Stimulated activated CD4-positive, alpha-beta T cell treated with anti-CD3 and anti-CD28 coated beads, Interleukin-1b, Interleukin-23, amount 100 ng/mL, for 48 hours (primary cell): ENCODE measurements at regions not wholly inside any gene's neighbourhood (a gene's known extent, or its start where the extent isn't known, plus 50 kb on each side); places are given as distances from the start of the nearest gene placed in this dataset.
"Not testable (repeated sequence)": the region's sequence is repeated elsewhere in the genome, so short reads cannot be mapped to it uniquely, and the experiment has no call there.

Experiments used
- DNase-seq: peaks from one replicate; pipeline ENCODE4 v3.0.0-alpha.2; 2020

DNA sequence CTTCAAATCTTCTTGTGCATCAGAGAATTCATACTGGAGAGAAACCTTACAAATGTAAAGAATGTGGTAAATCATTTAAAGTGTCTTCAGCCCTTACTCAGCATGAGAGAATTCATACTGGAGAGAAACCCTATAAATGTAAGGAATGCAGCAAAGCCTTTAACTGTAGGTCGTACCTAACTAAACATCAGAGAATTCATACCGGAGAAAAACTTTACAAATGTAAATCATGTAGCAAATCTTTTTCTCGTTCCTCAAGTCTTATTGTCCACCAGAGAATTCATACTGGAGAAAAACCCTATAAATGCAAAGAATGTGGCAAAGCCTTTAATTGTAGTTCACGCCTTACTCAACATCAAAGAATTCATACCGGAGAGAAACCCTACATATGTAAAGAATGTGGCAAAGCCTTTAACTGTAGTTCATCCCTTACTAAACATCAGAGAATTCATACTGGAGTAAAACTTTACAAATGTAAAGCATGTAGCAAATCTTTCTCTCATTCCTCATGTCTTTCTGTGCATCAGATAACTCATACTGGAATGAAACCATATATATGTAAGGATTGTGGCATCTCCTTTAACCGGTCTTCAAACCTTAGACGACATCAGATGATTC, 118.5 kb upstream of the ZNF267 start:
- no peak for DNase-seq

DNA sequence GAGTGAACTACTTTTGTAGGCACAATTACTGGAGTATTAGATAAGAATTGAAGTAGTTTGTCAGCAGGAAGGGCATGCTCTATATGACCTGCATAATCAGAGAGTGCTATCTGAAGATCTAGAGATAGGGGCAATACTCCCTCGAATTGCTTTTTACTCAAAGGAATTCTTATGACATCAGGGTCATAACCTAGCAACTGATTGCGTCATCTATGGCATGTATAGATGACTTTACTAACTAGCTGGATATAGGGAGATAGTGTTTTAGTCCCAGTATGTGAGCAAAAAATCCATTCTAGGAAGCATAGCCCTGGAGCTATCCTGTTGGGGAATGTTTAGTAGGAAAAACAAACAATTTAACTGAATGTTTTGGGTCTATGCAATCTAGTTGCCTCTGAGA, 109.5 kb upstream of the ZNF267 start:
- no peak for DNase-seq

DNA sequence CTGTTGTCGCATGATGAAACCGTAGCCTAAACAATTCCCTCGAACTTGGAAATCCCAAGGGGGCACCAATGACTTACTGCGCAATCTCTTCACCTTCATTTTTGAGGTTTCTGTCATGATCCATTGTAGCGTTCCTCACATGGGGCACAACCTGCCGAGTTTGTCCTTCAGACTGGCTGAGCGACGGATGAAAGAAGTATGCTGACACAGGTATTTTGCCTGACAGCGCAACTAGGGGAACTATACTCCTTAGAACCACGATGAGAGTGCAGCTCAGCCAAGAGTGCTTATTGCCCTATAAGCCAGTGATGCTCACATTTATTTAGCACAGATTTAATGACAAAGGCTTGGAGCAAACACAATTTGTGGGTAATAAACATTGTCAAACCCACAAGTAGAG, 106.3 kb upstream of the ZNF267 start:
- DNase-seq = no peak

DNA sequence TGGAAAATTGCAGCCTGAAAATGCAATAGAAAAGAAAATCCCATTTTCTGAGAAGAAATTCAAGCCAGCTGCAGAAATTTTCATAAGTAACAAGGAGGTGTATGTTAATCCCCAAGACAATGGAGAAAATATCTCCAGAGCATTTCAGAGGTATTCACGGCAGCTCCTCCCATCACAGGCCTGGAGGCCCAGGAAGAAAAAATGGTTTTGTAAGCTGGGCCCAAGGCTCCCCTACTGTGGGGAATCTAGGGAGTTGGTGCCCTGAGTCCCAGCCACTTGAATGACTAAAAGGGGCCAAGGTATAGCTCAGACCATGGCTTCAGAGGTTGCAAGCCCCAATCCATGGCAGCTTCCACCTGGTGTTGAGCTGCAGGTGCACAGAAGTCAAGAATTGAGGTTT, 93.3 kb upstream of the ZNF267 start:
- DNase-seq = no peak

DNA sequence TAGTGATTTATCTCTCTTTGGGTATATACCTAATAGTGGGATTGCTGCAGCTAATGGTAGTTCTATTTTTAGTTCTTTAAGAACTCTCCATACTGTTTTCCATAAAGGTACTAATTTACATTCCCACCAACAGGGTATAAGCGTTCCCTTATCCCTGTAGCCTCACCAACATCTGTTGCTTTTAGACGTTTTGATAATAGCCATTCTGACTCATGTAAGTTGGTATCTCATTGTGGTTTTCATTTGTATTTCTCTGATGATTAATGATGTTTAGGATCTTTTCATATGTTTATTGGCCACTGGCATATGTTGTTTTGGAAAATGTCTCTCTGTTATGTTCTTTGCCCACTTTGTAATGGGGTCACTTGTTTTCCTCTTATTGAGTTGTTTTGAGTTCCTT, 88.5 kb upstream of the ZNF267 start:
- no peak for DNase-seq

DNA sequence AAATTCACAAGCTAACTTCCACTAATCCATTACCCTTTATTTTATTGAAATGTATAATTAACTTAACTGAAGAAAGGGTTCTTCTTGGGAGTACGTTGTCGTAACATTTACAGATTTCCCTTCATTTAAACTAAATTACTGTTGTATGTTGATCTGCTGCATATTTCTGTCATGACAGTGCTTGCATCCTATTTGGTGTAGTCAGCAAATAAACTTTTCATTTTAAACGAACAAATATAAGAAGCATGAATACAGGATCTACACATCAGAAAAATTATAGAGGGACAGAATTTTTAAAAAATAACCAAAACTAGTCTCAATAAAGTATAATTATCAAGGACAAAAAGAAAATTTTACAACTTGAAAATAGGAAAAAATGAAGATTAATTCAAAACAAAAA, 66.5 kb upstream of the ZNF267 start:
- no peak for DNase-seq

DNA sequence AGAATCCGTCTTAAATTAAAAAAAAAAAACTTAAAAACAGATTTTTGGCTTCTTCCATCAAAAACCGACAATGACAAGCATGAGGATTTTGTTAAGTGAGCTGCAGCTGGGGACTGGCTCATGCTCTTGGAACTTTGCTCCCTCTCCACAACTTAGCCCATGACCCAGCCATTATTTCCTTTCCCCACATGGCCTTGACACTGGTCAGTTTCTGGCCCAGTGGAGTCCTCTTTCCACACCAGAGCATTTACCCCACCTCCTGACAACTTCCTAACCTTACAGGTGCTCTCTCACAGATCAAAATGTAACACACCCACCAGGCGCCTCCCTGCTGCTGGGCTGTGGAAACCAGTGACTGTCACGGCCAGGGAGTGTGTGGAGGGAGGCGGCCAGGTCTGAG, 62.7 kb upstream of the ZNF267 start:
- no peak for DNase-seq

DNA sequence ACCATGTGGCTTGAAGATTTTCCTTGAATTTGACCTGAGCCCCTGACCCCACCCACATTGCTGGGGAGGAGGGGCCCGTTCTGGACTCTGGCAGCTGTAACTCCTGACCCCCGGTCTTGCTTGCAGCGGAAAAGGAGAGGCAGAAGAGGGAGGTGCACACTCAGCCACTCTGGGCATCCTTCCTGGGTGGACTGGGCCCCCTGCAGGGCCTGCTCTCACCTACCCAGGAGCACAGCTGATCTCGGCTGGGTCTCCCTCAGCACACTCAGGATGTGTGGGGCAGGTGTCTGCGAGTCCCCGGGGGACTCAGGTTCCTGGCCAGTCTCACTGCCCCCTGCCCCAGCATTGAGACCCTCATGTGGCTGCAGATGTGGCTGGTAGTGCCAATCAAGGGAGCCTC, 57.5 kb upstream of the ZNF267 start:
- DNase-seq = not testable (repeated sequence)

DNA sequence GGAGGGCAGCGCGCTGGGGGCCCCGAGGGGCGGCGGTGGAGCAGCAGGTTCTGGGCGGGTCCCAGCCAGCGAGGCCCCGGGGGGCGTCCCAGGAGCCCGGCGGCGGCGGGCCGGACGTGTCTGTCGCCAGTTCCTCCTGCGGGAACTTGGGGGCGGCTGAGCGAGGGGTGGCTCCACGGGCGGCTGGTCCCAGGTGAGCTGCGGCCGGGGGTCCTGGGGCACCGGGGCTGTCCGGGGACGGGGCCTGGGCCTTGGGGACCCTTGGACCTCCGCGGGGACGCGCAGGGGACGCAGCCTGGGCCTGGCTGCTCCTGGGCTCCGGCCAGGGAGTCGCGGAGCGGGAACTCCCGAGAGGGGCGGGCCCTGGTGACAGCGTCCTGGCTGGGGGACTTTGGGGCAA, 54.2 kb upstream of the ZNF267 start:
- no peak for DNase-seq

DNA sequence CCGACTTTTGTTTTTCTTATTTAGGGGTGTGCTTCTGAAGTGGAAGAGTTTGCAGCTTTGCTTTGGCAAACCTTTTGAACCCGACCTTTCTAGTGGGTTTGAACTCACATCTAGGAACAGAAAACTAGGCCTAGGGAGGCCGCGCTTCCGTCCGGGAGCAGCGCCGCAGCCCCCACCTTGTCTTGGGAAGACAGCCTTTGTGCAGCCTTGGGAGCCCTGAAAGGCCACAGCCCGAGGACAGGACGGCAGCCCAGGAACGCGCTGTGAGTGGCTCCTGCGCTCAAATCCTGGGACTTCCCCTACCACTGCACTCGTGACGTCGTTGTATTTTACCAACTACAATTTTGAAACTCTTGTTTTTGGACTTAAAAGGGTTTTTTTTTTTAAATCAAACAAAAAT, 53.7 kb upstream of the ZNF267 start:
- DNase-seq = no peak
